K562 (cell line): ENCODE measurements at regions not wholly inside any gene's neighbourhood (a gene's known extent, or its start where the extent isn't known, plus 50 kb on each side); places are given as distances from the start of the nearest gene placed in this dataset.

ENCODE experiments used
- CBFA2T3 ChIP-seq: fragments of 450-650 bp; IDR thresholded peaks from 2 replicates; pipeline ENCODE4 v1.6.1; 2017
- CBX1 ChIP-seq: sonication (generic); IDR thresholded peaks from 2 replicates; pipeline ENCODE4 v1.6.1; 2016; ENCODE audit warnings: antibody characterized with exemption, low read depth, mild to moderate bottlenecking
- COPS2 ChIP-seq: fragments of 450-650 bp; conservative IDR thresholded peaks from 2 replicates; pipeline ENCODE4 v1.6.1; 2016; ENCODE audit warnings: mild to moderate bottlenecking, moderate library complexity
- DIDO1 ChIP-seq: fragments of 450-650 bp; IDR thresholded peaks from 2 replicates; pipeline ENCODE4 v1.6.1; 2016; ENCODE audit warnings: low read depth, missing biosample characterization, missing genetic modification characterization
- FIP1L1 ChIP-seq: fragments of 200-400 bp; formaldehyde crosslinking; IDR thresholded peaks from 2 replicates; pipeline ENCODE4 v1.6.1; 2018; ENCODE audit warnings: mild to moderate bottlenecking, low read depth, low read length; ENCODE audit not compliant: poor library complexity, severe bottlenecking
- KAT7 ChIP-seq: sonication (generic); formaldehyde crosslinking; IDR thresholded peaks from 2 replicates; pipeline ENCODE4 v1.8.0; 2022; ENCODE audit warnings: missing genetic modification reagents, mild to moderate bottlenecking, borderline replicate concordance
- KDM2B ChIP-seq: fragments of 250-450 bp; sonication (Bioruptor Pico); IDR thresholded peaks from 2 replicates; pipeline ENCODE4 v1.8.0; 2021; ENCODE audit warnings: mild to moderate bottlenecking, moderate library complexity
- LCOR ChIP-seq: sonication (generic); formaldehyde crosslinking; IDR thresholded peaks from 2 replicates; pipeline ENCODE4 v1.8.0; 2022; ENCODE audit warnings: mild to moderate bottlenecking, missing genetic modification reagents
- MECOM ChIP-seq: fragments of 250-450 bp; sonication (Bioruptor Pico); IDR thresholded peaks from 2 replicates; pipeline ENCODE4 v1.8.0; 2022; ENCODE audit warnings: inconsistent platforms
- NRF1 ChIP-seq, 2 experiments: fragments of 450-650 bp; IDR thresholded peaks in 1 of 2; conservative IDR thresholded peaks in 1 of 2; 2 replicates each; pipeline ENCODE4 v1.6.1; 2014; ENCODE audit warnings: mild to moderate bottlenecking in 2 of 2
- PATZ1 ChIP-seq: fragments of 250-450 bp; sonication (Bioruptor Pico); IDR thresholded peaks from 2 replicates; pipeline ENCODE4 v1.5.0; 2020; ENCODE audit warnings: mild to moderate bottlenecking, borderline replicate concordance
- PBX2 ChIP-seq, 2 experiments: IDR thresholded peaks in 1 of 2; conservative IDR thresholded peaks in 1 of 2; 2 replicates each; pipeline ENCODE4 v1.6.1; 2016; ENCODE audit warnings: low read depth in 2 of 2, mild to moderate bottlenecking in 1 of 2, missing compliant biosample characterization in 1 of 2, missing genetic modification characterization in 1 of 2, moderate library complexity in 1 of 2
- POU5F1 ChIP-seq: fragments of 150-350 bp; IDR thresholded peaks from 2 replicates; pipeline ENCODE4 v1.6.1; 2014; ENCODE audit warnings: borderline replicate concordance, low read length, low read depth, mild to moderate bottlenecking; ENCODE audit not compliant: partially characterized antibody
- PYGO2 ChIP-seq: fragments of 450-650 bp; IDR thresholded peaks from 2 replicates; pipeline ENCODE4 v1.6.1; 2016; ENCODE audit warnings: mild to moderate bottlenecking, missing genetic modification characterization, moderate library complexity, missing compliant biosample characterization
- RFX5 ChIP-seq: IDR thresholded peaks from 2 replicates; pipeline ENCODE4 v1.6.1; 2011; ENCODE audit warnings: low read depth, mild to moderate bottlenecking, improper control_type of control experiment, low read length
- SIRT6 ChIP-seq: IDR thresholded peaks from one replicate; pipeline ENCODE4 v1.6.1; 2012; ENCODE audit warnings: low read depth, mild to moderate bottlenecking, control low read depth, inconsistent platforms, low read length, moderate library complexity
- SRF ChIP-seq, 2 experiments: fragments of 250-450, 450-650 bp in 1 of 2; sonication (Bioruptor Pico) in 1 of 2; sonication (generic) in 1 of 2; formaldehyde crosslinking; IDR thresholded peaks; 2 replicates each; pipeline versions ENCODE4 v1.5.0 to v1.5.1; 2020 to 2022; ENCODE audit warnings: mild to moderate bottlenecking in 1 of 2, missing genetic modification reagents in 1 of 2
- TEAD4 ChIP-seq, 2 experiments: sonication (generic) in 1 of 2; formaldehyde crosslinking in 1 of 2; IDR thresholded peaks; 2 replicates each; pipeline versions ENCODE4 v1.6.1 to v1.8.0; 2012 to 2022; ENCODE audit warnings: borderline replicate concordance in 1 of 2, inconsistent platforms in 1 of 2, low read length in 1 of 2, mild to moderate bottlenecking in 1 of 2, missing genetic modification reagents in 1 of 2
- ZNF174 ChIP-seq: fragments of 250-450 bp; sonication (Bioruptor Pico); IDR thresholded peaks from 2 replicates; pipeline ENCODE4 v1.4.0; 2020; ENCODE audit warnings: mild to moderate bottlenecking
- ZNF354B ChIP-seq: fragments of 250-450 bp; sonication (Bioruptor Pico); IDR thresholded peaks from 2 replicates; pipeline ENCODE4 v1.4.0; 2020
- ZNF717 ChIP-seq: fragments of 250-450 bp; sonication (Bioruptor Pico); IDR thresholded peaks from 2 replicates; pipeline ENCODE4 v1.5.0; 2021
- TF ChIP-seq, protein P1 (sequence below): fragments of 450-650 bp; IDR thresholded peaks from 2 replicates; pipeline ENCODE4 v1.6.1; 2016
- TF ChIP-seq, protein P2 (sequence below): fragments of 250-450 bp; sonication (Bioruptor Pico); IDR thresholded peaks from 2 replicates; pipeline ENCODE4 v1.5.1; 2021; ENCODE audit warnings: mild to moderate bottlenecking

DNA sequence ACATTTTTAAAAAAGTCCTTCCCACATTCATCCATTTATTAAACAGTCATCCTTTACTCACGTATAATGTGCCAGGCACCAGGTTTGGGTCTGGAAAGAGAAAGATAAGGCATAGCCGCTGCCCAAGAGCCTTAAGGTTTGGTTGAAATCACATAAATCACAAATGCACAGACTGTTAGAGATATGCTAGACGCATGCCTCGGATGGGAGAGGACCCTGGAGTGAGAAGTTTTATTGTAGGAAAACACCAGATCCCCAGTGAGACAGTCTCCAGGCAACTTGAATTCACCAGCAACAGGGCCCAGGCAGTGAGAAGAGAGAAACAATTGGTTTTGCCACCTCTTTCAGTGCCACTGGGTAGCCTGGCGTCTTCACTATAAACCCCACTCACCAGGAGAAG lies 305.9 kb upstream of the AMIGO2 start (continued):
- TF ChIP-seq ZNF717 (CRISPR knock-in tag) (no peak), NRF1 (conservative IDR thresholded peaks at IDR 0.05 in 1 of 2, IDR thresholded peaks at IDR 0.05 in 1 of 2) (0 out of 4 replicates have a peak, but pooled peaks of 1 of the 2 experiments have one; percentile 18), CBFA2T3 (peak; percentile 60), PYGO2 (tag) (no peak), DIDO1 (tag) (no peak), POU5F1 (no peak), SRF (CRISPR knock-in tag; IDR thresholded peaks at IDR 0.05) (no peak), LCOR (CRISPR knock-in tag) (no peak), SIRT6 (no peak), PBX2 (CRISPR knock-in tag; IDR thresholded peaks at IDR 0.05; ENCODE audit: low read depth) (no peak), PBX2 (tag; conservative IDR thresholded peaks at IDR 0.05; ENCODE audit: low read depth) (peak; percentile 66; the same call in 1 of the 2 replicates), PATZ1 (CRISPR knock-in tag) (no peak), KDM2B (CRISPR knock-in tag) (no peak), TEAD4 (IDR thresholded peaks at IDR 0.05; ENCODE audit: low read length) (no peak; the same call in 1 of the 2 replicates), TEAD4 (CRISPR knock-in tag; IDR thresholded peaks at IDR 0.05; ENCODE audit: borderline replicate concordance) (no peak), RFX5 (no peak), ZNF174 (CRISPR knock-in tag) (no peak), CBX1 (no peak), MECOM (CRISPR knock-in tag) (no peak), COPS2 (no peak), ZNF354B (no peak), KAT7 (no peak), FIP1L1 (no peak)
- TF ChIP-seq, protein P1, sequence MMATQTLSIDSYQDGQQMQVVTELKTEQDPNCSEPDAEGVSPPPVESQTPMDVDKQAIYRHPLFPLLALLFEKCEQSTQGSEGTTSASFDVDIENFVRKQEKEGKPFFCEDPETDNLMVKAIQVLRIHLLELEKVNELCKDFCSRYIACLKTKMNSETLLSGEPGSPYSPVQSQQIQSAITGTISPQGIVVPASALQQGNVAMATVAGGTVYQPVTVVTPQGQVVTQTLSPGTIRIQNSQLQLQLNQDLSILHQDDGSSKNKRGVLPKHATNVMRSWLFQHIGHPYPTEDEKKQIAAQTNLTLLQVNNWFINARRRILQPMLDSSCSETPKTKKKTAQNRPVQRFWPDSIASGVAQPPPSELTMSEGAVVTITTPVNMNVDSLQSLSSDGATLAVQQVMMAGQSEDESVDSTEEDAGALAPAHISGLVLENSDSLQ: peak; percentile 58
- TF ChIP-seq, protein P2, sequence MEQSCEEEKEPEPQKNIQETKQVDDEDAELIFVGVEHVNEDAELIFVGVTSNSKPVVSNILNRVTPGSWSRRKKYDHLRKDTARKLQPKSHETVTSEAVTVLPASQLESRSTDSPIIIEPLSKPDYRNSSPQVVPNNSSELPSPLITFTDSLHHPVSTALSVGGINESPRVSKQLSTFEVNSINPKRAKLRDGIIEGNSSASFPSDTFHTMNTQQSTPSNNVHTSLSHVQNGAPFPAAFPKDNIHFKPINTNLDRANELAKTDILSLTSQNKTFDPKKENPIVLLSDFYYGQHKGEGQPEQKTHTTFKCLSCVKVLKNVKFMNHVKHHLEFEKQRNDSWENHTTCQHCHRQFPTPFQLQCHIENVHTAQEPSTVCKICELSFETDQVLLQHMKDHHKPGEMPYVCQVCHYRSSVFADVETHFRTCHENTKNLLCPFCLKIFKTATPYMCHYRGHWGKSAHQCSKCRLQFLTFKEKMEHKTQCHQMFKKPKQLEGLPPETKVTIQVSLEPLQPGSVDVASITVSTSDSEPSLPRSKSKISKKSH (CRISPR knock-in tag): no peak
